Mesenchymal stem cell (in vitro differentiated cells and primary cell): ENCODE measurements at regions not wholly inside any gene's neighbourhood (a gene's known extent, or its start where the extent isn't known, plus 50 kb on each side); places are given as distances from the start of the nearest gene placed in this dataset.

Experiments
- DNase-seq: peaks from one replicate; pipeline ENCODE4 v3.0.0-alpha.2; 2013
- H2AFZ ChIP-seq: one replicate; pipeline ENCODE4 v1.6.1; 2013; ENCODE audit warnings: low read depth, mild to moderate bottlenecking, control low read depth, inconsistent platforms, low read length, moderate library complexity
- H2AK5ac ChIP-seq: 2 replicates; pipeline ENCODE4 v1.6.1; 2013; ENCODE audit warnings: low read length, moderate library complexity, mild to moderate bottlenecking, inconsistent platforms; ENCODE audit not compliant: severe bottlenecking
- H2BK120ac ChIP-seq: one replicate; pipeline ENCODE4 v1.6.1; 2013; ENCODE audit warnings: low read depth, mild to moderate bottlenecking, inconsistent platforms, low read length, moderate library complexity
- H2BK12ac ChIP-seq, 2 experiments: one replicate each; pipeline ENCODE4 v1.6.1; 2013; ENCODE audit warnings: inconsistent platforms in 2 of 2, low read length in 2 of 2, mild to moderate bottlenecking in 2 of 2, moderate library complexity in 2 of 2, control low read depth in 1 of 2
- H2BK15ac ChIP-seq: one replicate; pipeline ENCODE4 v1.6.1; 2013; ENCODE audit warnings: mild to moderate bottlenecking, low read depth, inconsistent platforms; ENCODE audit not compliant: poor library complexity, severe bottlenecking
- H2BK5ac ChIP-seq: 2 replicates; pipeline ENCODE4 v1.6.1; 2013; ENCODE audit warnings: low read depth, mild to moderate bottlenecking, low read length, control low read depth, inconsistent platforms; ENCODE audit not compliant: poor library complexity, severe bottlenecking
- H3K14ac ChIP-seq, 2 experiments: one replicate each; pipeline ENCODE4 v1.6.1; 2013; ENCODE audit warnings: inconsistent platforms in 2 of 2, low read length in 2 of 2, control low read depth in 1 of 2, mild to moderate bottlenecking in 1 of 2, moderate library complexity in 1 of 2
- H3K18ac ChIP-seq, 2 experiments: one replicate each; pipeline ENCODE4 v1.6.1; 2013; ENCODE audit warnings: inconsistent platforms in 2 of 2, low read length in 2 of 2, control low read depth in 1 of 2, low read depth in 1 of 2, mild to moderate bottlenecking in 1 of 2
- H3K23ac ChIP-seq, 2 experiments: one replicate each; pipeline ENCODE4 v1.6.1; 2013; ENCODE audit warnings: inconsistent platforms in 2 of 2, low read length in 2 of 2, mild to moderate bottlenecking in 2 of 2, moderate library complexity in 2 of 2, control low read depth in 1 of 2
- H3K27ac ChIP-seq: 2 replicates; pipeline ENCODE4 v1.5.1; 2013; ENCODE audit warnings: mild to moderate bottlenecking, moderate library complexity, low read length, control low read depth, inconsistent platforms; ENCODE audit not compliant: poor library complexity, severe bottlenecking
- H3K27me3 ChIP-seq, 2 experiments: 2 replicates each; pipeline versions ENCODE4 v1.6.1 to v1.7.0; 2013; ENCODE audit warnings: low read length in 2 of 2, mild to moderate bottlenecking in 2 of 2, moderate library complexity in 2 of 2, control low read depth in 1 of 2, inconsistent platforms in 1 of 2; ENCODE audit not compliant: control insufficient read depth in 1 of 2, insufficient read depth in 1 of 2
- H3K36me3 ChIP-seq, 2 experiments: 2 replicates each; pipeline versions ENCODE4 v1.6.1 to v1.7.0; 2013; ENCODE audit warnings: low read length in 2 of 2, control low read depth in 1 of 2, inconsistent platforms in 1 of 2, low read depth in 1 of 2, mild to moderate bottlenecking in 1 of 2; ENCODE audit not compliant: insufficient read depth in 2 of 2, control insufficient read depth in 1 of 2
- H3K4ac ChIP-seq, 2 experiments: one replicate each; pipeline ENCODE4 v1.6.1; 2013; ENCODE audit warnings: inconsistent platforms in 2 of 2, low read length in 2 of 2, mild to moderate bottlenecking in 2 of 2, moderate library complexity in 2 of 2, control low read depth in 1 of 2, low read depth in 1 of 2
- H3K4me1 ChIP-seq: 2 replicates; pipeline ENCODE4 v1.6.1; 2013; ENCODE audit warnings: low read depth, low read length, control low read depth; ENCODE audit not compliant: control insufficient read depth, insufficient read depth
- H3K4me2 ChIP-seq: 2 replicates; pipeline ENCODE4 v1.6.1; 2013; ENCODE audit warnings: low read length, mild to moderate bottlenecking, inconsistent platforms; ENCODE audit not compliant: poor library complexity, severe bottlenecking
- H3K4me3 ChIP-seq, 2 experiments: 2 replicates each; pipeline versions ENCODE4 v1.5.1 to v1.7.0; 2013; ENCODE audit warnings: low read length in 2 of 2, mild to moderate bottlenecking in 2 of 2, control low read depth in 1 of 2, low read depth in 1 of 2; ENCODE audit not compliant: insufficient read depth in 1 of 2
- H3K79me1 ChIP-seq: replicated peaks from 2 replicates; pipeline ENCODE4 v1.6.1; 2013; ENCODE audit warnings: mild to moderate bottlenecking, control low read depth, low read length, inconsistent platforms; ENCODE audit not compliant: poor library complexity, severe bottlenecking
- H3K9ac ChIP-seq: 2 replicates; pipeline ENCODE4 v1.7.0; 2013; ENCODE audit warnings: mild to moderate bottlenecking, low read length, moderate library complexity
- H3K9me3 ChIP-seq: 2 replicates; pipeline ENCODE4 v1.7.0; 2013; ENCODE audit warnings: mild to moderate bottlenecking, low read length; ENCODE audit not compliant: control insufficient read depth
- H4K8ac ChIP-seq: one replicate; pipeline ENCODE4 v1.6.1; 2013; ENCODE audit warnings: inconsistent platforms, mild to moderate bottlenecking, low read length, moderate library complexity
- H4K91ac ChIP-seq: one replicate; pipeline ENCODE4 v1.6.1; 2013; ENCODE audit warnings: mild to moderate bottlenecking, low read length, inconsistent platforms
- WGBS: methylation state at CpG from one replicate; pipeline ENCODE4 v1.1.7; 2013; ENCODE audit warnings: mixed read lengths; 5-methylcytosine and 5-hydroxymethylcytosine counted together

GRCh38 chr9:14433351-14434157 lies 119.6 kb upstream of the NFIB start:
- no peak overlapping the region for H2BK120ac ChIP-seq
- H3K9ac ChIP-seq = peak overlapping the region; percentile 46
- 70% methylated on average over 10 of the region's 13 CpGs for WGBS
- H2BK5ac ChIP-seq = no peak overlapping the region
- no peak overlapping the region for H3K27ac ChIP-seq
- H3K23ac ChIP-seq = no peak overlapping the region
- H4K91ac ChIP-seq = no peak overlapping the region
- H3K27me3 ChIP-seq = peaks cover 5 to 22% of the 10 kb centered on the region in 2 experiments
- no peaks in the 10 kb centered on the region for H3K9me3 ChIP-seq
- no peaks in the 10 kb centered on the region for H3K79me1 ChIP-seq
- no peak overlapping the region for H2AK5ac ChIP-seq
- peak; percentile 51 for DNase-seq
- no peak overlapping the region for H4K8ac ChIP-seq
- peaks cover 6% of the 10 kb centered on the region for H3K4me1 ChIP-seq
- no peak overlapping the region for H3K4ac ChIP-seq
- no peak overlapping the region for H2BK15ac ChIP-seq
- H3K18ac ChIP-seq = no peak overlapping the region
- no peak overlapping the region for H3K4me2 ChIP-seq
- H2AFZ ChIP-seq = no peak overlapping the region
- H3K4me3 ChIP-seq = peak overlapping the region in 1 of 2 experiments; percentile 39
- no peak overlapping the region for H3K14ac ChIP-seq
- no peaks in the 10 kb centered on the region for H3K36me3 ChIP-seq
- H2BK12ac ChIP-seq = no peak overlapping the region

- Histone ChIP-seq H3K79me1 (no peaks in the 10 kb centered on the region), H3K4me1 (peaks cover 4% of the 10 kb centered on the region), H4K91ac (no peak overlapping the region), H3K9me3 (no peaks in the 10 kb centered on the region), H3K4me3 (no peak overlapping the region), H2AFZ (no peak overlapping the region), H3K36me3 (no peaks in the 10 kb centered on the region), H2AK5ac (no peak overlapping the region), H3K18ac (no peak overlapping the region), H3K27ac (no peak overlapping the region), H3K23ac (no peak overlapping the region), H4K8ac (no peak overlapping the region), H2BK12ac (peak overlapping the region in 1 of 2 experiments; percentile 54), H3K14ac (no peak overlapping the region), H3K27me3 (peaks cover 5 to 24% of the 10 kb centered on the region in 2 experiments), H2BK5ac (no peak overlapping the region), H2BK120ac (no peak overlapping the region), H3K4ac (no peak overlapping the region), H3K9ac (peak overlapping the region; percentile 46), H2BK15ac (no peak overlapping the region), H3K4me2 (no peak overlapping the region)
- WGBS = 83% methylated on average over 1 of the region's 1 CpG
- no peak for DNase-seq
Measured at GRCh38 chr9:14432666-14433350, 118.9 kb upstream of the NFIB start.

GRCh38 chr9:14428781-14429230 lies 114.9 kb upstream of the NFIB start:
- H2BK5ac ChIP-seq = no peak overlapping the region
- no peaks in the 10 kb centered on the region for H3K4me1 ChIP-seq
- 10% methylated on average over 11 of the region's 11 CpGs for WGBS
- no peak overlapping the region for H3K27ac ChIP-seq
- H3K27me3 ChIP-seq = peaks cover 4 to 48% of the 10 kb centered on the region in 2 experiments
- no peak overlapping the region for H4K91ac ChIP-seq
- H3K14ac ChIP-seq = no peak overlapping the region
- no peaks in the 10 kb centered on the region for H3K79me1 ChIP-seq
- H3K36me3 ChIP-seq = no peaks in the 10 kb centered on the region
- H2BK15ac ChIP-seq = no peak overlapping the region
- no peak overlapping the region for H2AFZ ChIP-seq
- H2AK5ac ChIP-seq = no peak overlapping the region
- no peak overlapping the region for H3K4me3 ChIP-seq
- H2BK120ac ChIP-seq = no peak overlapping the region
- H3K23ac ChIP-seq = no peak overlapping the region
- no peak overlapping the region for H3K4ac ChIP-seq
- H3K9me3 ChIP-seq = no peaks in the 10 kb centered on the region
- DNase-seq = peak; percentile 70
- no peak overlapping the region for H3K18ac ChIP-seq
- H4K8ac ChIP-seq = no peak overlapping the region
- H3K4me2 ChIP-seq = no peak overlapping the region
- peak overlapping the region in 1 of 2 experiments; percentile 2 for H2BK12ac ChIP-seq
- peak overlapping the region; percentile 14 for H3K9ac ChIP-seq

GRCh38 chr9:14427419-14427818 lies 113.5 kb upstream of the NFIB start:
- Histone ChIP-seq H3K18ac (no peak overlapping the region), H2BK15ac (no peak overlapping the region), H4K8ac (no peak overlapping the region), H3K9me3 (no peaks in the 10 kb centered on the region), H2BK12ac (no peak overlapping the region), H3K9ac (no peak overlapping the region), H3K79me1 (no peaks in the 10 kb centered on the region), H2BK5ac (no peak overlapping the region), H3K14ac (peak overlapping the region in 1 of 2 experiments; percentile 57), H3K4me3 (no peak overlapping the region), H3K23ac (no peak overlapping the region), H3K36me3 (no peaks in the 10 kb centered on the region), H2AFZ (no peak overlapping the region), H4K91ac (no peak overlapping the region), H3K4me1 (no peaks in the 10 kb centered on the region), H3K4ac (no peak overlapping the region), H2AK5ac (no peak overlapping the region), H3K27ac (no peak overlapping the region), H3K27me3 (peaks cover 4 to 59% of the 10 kb centered on the region in 2 experiments), H3K4me2 (no peak overlapping the region), H2BK120ac (no peak overlapping the region)
- 100% methylated on average over 2 of the region's 2 CpGs for WGBS
- DNase-seq = no peak
